PC-9 (cell line): ENCODE measurements at regions not wholly inside any gene's neighbourhood (a gene's known extent, or its start where the extent isn't known, plus 50 kb on each side); places are given as distances from the start of the nearest gene placed in this dataset.

ENCODE experiments used
- BruUV-seq: library from RNA; stranded (reverse); fragments of 400-500 nt; replicated peaks from 2 replicates; lab custom pipeline; 2021; lab: Mats Ljungman, UMichigan
- CTCF ChIA-PET: fragments of 300-600 bp; sonication (Branson Sonifier 250); formaldehyde crosslinking; loops from one replicate; lab custom pipeline; 2022; ENCODE audit warnings: antibody characterized with exemption; lab: Charles Lee
- POLR2A ChIA-PET: fragments of 300-600 bp; sonication (Branson Sonifier 250); formaldehyde crosslinking; loops from one replicate; lab custom pipeline; 2022; ENCODE audit warnings: antibody characterized with exemption; ENCODE audit not compliant: unreplicated experiment; lab: Charles Lee
- DNase-seq, 2 experiments: peaks; one replicate each; pipeline versions ENCODE4 v3.0.0 to v3.0.0-alpha.2; 2015 to 2022; ENCODE audit warnings: mixed read lengths in 1 of 2
- H2AFZ ChIP-seq: fragments of 200-600 bp; sonication (generic); 2 replicates; pipeline ENCODE4 v1.8.1; 2017; ENCODE audit warnings: antibody characterized with exemption
- H3F3A ChIP-seq: fragments of 200-600 bp; sonication (generic); 2 replicates; pipeline ENCODE4 v1.8.1; 2017; ENCODE audit warnings: antibody characterized with exemption, mild to moderate bottlenecking, low read depth; ENCODE audit not compliant: insufficient read depth
- H3K27ac ChIP-seq: fragments of 200-600 bp; sonication (generic); 2 replicates; pipeline ENCODE4 v1.6.1; 2016; ENCODE audit warnings: mixed run types
- H3K27me3 ChIP-seq: fragments of 200-600 bp; sonication (generic); 2 replicates; pipeline ENCODE4 v1.6.1; 2016; ENCODE audit warnings: low read depth, mixed run types; ENCODE audit not compliant: insufficient read depth
- H3K36me3 ChIP-seq: fragments of 200-600 bp; sonication (generic); 2 replicates; pipeline ENCODE4 v1.6.1; 2016; ENCODE audit warnings: low read depth, mixed run types
- H3K4me1 ChIP-seq: fragments of 200-600 bp; sonication (generic); replicated peaks from 2 replicates; pipeline ENCODE4 v1.6.1; 2016; ENCODE audit warnings: mixed run types; ENCODE audit not compliant: insufficient read depth
- H3K4me2 ChIP-seq: fragments of 200-600 bp; sonication (generic); 2 replicates; pipeline ENCODE4 v1.6.1; 2017; ENCODE audit warnings: mixed run types
- H3K4me3 ChIP-seq: fragments of 200-600 bp; sonication (generic); 2 replicates; pipeline ENCODE4 v1.6.1; 2016; ENCODE audit warnings: mixed run types
- H3K79me2 ChIP-seq: fragments of 200-600 bp; sonication (generic); 2 replicates; pipeline ENCODE4 v1.6.1; 2017; ENCODE audit warnings: low read depth, mixed run types
- H3K9me2 ChIP-seq: fragments of 200-600 bp; sonication (generic); 2 replicates; pipeline ENCODE4 v1.8.1; 2017; ENCODE audit warnings: mild to moderate bottlenecking; ENCODE audit not compliant: insufficient read depth
- H3K9me3 ChIP-seq: fragments of 200-600 bp; sonication (generic); 2 replicates; pipeline ENCODE4 v1.8.1; 2016; ENCODE audit warnings: low read depth; ENCODE audit not compliant: insufficient read depth
- H4K20me1 ChIP-seq: fragments of 200-600 bp; sonication (generic); 2 replicates; pipeline ENCODE4 v1.8.1; 2017; ENCODE audit not compliant: insufficient read depth
- CTCF ChIP-seq: fragments of 200-600 bp; sonication (generic); conservative IDR thresholded peaks from 2 replicates; pipeline ENCODE4 v1.6.1; 2017; ENCODE audit warnings: mixed run types, antibody characterized with exemption, mild to moderate bottlenecking, moderate library complexity
- EZH2 ChIP-seq: fragments of 200-600 bp; sonication (generic); IDR thresholded peaks from 2 replicates; pipeline ENCODE4 v1.8.0; 2017; ENCODE audit warnings: antibody characterized with exemption, low read depth
- intact Hi-C: fragments of 100-400 bp; cut with micrococcal nuclease; formaldehyde crosslinking; loops from one replicate; pipeline ENCODE4 v1.10.0; 2022; ENCODE audit not compliant: unreplicated experiment

DNA sequence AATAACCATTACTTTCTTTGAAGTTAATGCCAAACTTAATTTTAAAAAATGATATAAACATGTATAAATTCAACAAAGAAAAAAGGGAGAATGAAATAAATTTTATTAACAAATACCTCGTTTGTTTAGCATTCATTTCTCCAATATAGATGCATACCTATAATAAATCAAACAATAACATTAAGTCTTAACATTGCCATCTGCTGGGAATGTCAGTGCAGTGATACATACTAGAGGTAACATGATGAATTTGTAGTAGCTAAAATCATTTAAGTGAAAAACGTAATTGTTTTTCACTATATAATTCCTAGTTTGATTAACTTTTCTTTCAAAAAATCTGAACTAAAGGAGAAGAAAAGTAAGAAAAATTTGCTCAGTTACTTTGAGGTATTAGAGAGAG lies 340.2 kb upstream of the CBLB start:
- H3K9me2 ChIP-seq = no peaks in the 10 kb centered on the region
- H2AFZ ChIP-seq = no peak overlapping the region
- BruUV-seq = no TSS peak
- H3K4me1 ChIP-seq = 0 out of 2 replicates have a peak, but pooled peaks cover 4% of the 10 kb centered on the region
- H3K27ac ChIP-seq = no peak overlapping the region
- TF ChIP-seq EZH2 (no peak), CTCF (peak; percentile 64)
- no peaks in the 10 kb centered on the region for H3K79me2 ChIP-seq
- DNase-seq = peak in 1 of 2 experiments; percentile 49
- H3K27me3 ChIP-seq = no peaks in the 10 kb centered on the region
- H3K4me2 ChIP-seq = no peak overlapping the region
- H4K20me1 ChIP-seq = no peaks in the 10 kb centered on the region
- H3F3A ChIP-seq = no peaks in the 10 kb centered on the region
- intact Hi-C loops = loop anchor here (5.0 to 10.0 kb wide), 3 partner anchors 94 to 522 kb away; partner anchors contain the start of gene CBLB
- CTCF ChIA-PET = no interaction called here
- H3K9me3 ChIP-seq = no peaks in the 10 kb centered on the region
- POLR2A ChIA-PET = no interaction called here
- no peak overlapping the region for H3K4me3 ChIP-seq
- no peaks in the 10 kb centered on the region for H3K36me3 ChIP-seq

GRCh38 chr3:106209482-106209881 lies 340.7 kb upstream of the CBLB start:
- TF ChIP-seq EZH2 = no peak
- no peak for TF ChIP-seq CTCF
- ChIA-PET POLR2A (no interaction called here), CTCF (no interaction called here)
- 0 out of 2 replicates have a peak, but pooled peaks cover 2% of the 10 kb centered on the region for H3K4me1 ChIP-seq
- H3K9me3 ChIP-seq = no peaks in the 10 kb centered on the region
- no peak overlapping the region for H2AFZ ChIP-seq
- H3K4me2 ChIP-seq = no peak overlapping the region
- H3F3A ChIP-seq = no peaks in the 10 kb centered on the region
- no peaks in the 10 kb centered on the region for H3K27me3 ChIP-seq
- DNase-seq = no peak
- no peaks in the 10 kb centered on the region for H3K79me2 ChIP-seq
- no peaks in the 10 kb centered on the region for H3K9me2 ChIP-seq
- no peak overlapping the region for H3K27ac ChIP-seq
- no peaks in the 10 kb centered on the region for H3K36me3 ChIP-seq
- no TSS peak for BruUV-seq
- intact Hi-C loops = loop anchor here (5.0 to 10.0 kb wide), 3 partner anchors 95 to 522 kb away; partner anchors contain the start of gene CBLB
- no peak overlapping the region for H3K4me3 ChIP-seq
- H4K20me1 ChIP-seq = no peaks in the 10 kb centered on the region

GRCh38 chr3:106210923-106211322 lies 342.1 kb upstream of the CBLB start:
- H3K79me2 ChIP-seq = no peaks in the 10 kb centered on the region
- H3K9me2 ChIP-seq = no peaks in the 10 kb centered on the region
- DNase-seq = no peak
- H2AFZ ChIP-seq = no peak overlapping the region
- H3K4me2 ChIP-seq = no peak overlapping the region
- H3K4me3 ChIP-seq = no peak overlapping the region
- no peaks in the 10 kb centered on the region for H3K4me1 ChIP-seq
- TF ChIP-seq EZH2 (no peak), CTCF (no peak)
- POLR2A ChIA-PET = no interaction called here
- intact Hi-C loops = no loop called here
- H3K27me3 ChIP-seq = no peaks in the 10 kb centered on the region
- CTCF ChIA-PET = no interaction called here
- H4K20me1 ChIP-seq = no peaks in the 10 kb centered on the region
- no TSS peak for BruUV-seq
- H3K27ac ChIP-seq = no peak overlapping the region
- H3K9me3 ChIP-seq = 0 out of 2 replicates have a peak, but pooled peaks cover 3% of the 10 kb centered on the region
- no peaks in the 10 kb centered on the region for H3K36me3 ChIP-seq
- no peaks in the 10 kb centered on the region for H3F3A ChIP-seq
